ENCODE measurements at regions not wholly inside any gene's neighbourhood (a gene's known extent, or its start where the extent isn't known, plus 50 kb on each side); places are given as distances from the start of the nearest gene placed in this dataset.

- TF ChIP-seq REST (IDR thresholded peaks at IDR 0.05; ENCODE audit: borderline replicate concordance): no peak
- no peak for TF ChIP-seq CTCF (IDR thresholded peaks at IDR 0.05; ENCODE audit: poor library complexity, severe bottlenecking)
- TF ChIP-seq SMC3 (conservative IDR thresholded peaks at IDR 0.05; ENCODE audit: poor library complexity): no peak
- no peak for TF ChIP-seq EZH2 (IDR thresholded peaks at IDR 0.05; ENCODE audit: borderline replicate concordance, insufficient read depth, low read length, poor library complexity, severe bottlenecking)
- TF ChIP-seq POLR2AphosphoS5 (IDR thresholded peaks at IDR 0.05): no peak
- TF ChIP-seq TAF1 (IDR thresholded peaks at IDR 0.05; ENCODE audit: low read depth): no peak
Measured at GRCh38 chr7:48786951-48787350, 137.4 kb upstream of the CDC14C start.
